ENCODE measurements at regions not wholly inside any gene's neighbourhood (a gene's known extent, or its start where the extent isn't known, plus 50 kb on each side); places are given as distances from the start of the nearest gene placed in this dataset.

GRCh38 chr5:159827861-159828260 is 88.4 kb upstream of the ADRA1B start:
- peak; percentile 23 for DNase-seq

GRCh38 chr5:159832073-159832472 is 84.2 kb upstream of the ADRA1B start:
- no peak for DNase-seq

DNA sequence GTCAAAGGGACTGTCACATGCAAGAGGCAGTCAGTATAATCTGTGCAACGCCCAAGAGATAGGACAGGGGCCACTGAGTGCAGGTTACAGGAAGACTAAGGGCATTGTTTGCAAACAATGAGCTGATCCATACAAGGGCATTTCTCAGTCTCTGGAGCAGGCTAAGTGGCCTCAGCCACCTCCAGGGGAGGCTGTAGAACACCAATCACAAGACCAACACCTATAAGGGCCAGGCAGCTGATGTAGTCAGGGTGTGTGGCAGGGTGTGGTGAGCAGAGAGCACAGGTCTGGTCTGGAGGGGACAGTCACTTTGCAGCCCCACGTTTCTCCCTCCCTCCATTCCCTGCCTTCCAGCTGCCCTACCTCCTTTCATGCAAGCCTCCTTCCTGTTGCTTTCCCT is 83.2 kb upstream of the ADRA1B start:
- no peak for DNase-seq

DNA sequence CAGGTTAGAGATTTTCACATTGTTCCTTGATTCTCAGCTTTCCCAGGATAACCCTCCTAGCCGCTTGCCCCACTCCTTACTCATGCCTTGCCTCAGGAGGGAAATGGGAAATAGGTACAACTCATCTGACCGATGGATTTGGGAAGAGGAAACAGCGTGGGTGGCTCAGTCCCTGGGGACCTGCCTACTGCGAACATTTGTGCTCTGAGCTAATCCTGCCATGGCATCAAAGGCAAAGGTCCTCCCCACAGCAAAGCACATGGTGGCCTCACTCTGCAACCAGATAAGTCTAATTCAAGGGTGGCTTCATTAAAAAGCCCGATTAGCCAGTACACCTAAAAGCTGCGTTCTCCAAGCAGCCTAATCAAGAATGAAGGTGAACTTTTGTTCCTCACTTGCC is 82.4 kb upstream of the ADRA1B start:
- no peak for DNase-seq

GRCh38 chr5:159835548-159835947 is 80.7 kb upstream of the ADRA1B start:
- no peak for DNase-seq

GRCh38 chr5:159836691-159837090 is 79.6 kb upstream of the ADRA1B start:
- DNase-seq = no peak

DNA sequence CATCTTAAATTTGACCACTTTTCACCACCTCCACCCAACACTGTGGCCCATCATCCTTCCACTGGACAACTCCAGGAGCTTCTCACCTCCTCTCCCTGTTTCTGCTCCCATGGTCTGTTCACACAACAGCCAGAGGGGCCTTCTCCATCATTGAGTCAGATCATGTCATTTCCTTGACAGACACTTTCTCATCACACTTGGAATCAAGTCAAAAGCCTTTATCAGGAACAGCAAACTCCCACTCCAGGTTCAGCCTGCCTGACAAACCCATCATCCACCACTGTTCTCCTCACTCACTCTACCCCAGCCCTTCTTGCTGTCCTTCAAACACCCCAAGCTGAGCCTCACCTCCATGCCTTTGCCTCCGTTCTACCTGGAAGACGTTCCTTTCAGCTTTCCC is 78.4 kb upstream of the ADRA1B start:
- no peak for DNase-seq

GRCh38 chr5:159838551-159839222 is 77.6 kb upstream of the ADRA1B start:
- DNase-seq = no peak

DNA sequence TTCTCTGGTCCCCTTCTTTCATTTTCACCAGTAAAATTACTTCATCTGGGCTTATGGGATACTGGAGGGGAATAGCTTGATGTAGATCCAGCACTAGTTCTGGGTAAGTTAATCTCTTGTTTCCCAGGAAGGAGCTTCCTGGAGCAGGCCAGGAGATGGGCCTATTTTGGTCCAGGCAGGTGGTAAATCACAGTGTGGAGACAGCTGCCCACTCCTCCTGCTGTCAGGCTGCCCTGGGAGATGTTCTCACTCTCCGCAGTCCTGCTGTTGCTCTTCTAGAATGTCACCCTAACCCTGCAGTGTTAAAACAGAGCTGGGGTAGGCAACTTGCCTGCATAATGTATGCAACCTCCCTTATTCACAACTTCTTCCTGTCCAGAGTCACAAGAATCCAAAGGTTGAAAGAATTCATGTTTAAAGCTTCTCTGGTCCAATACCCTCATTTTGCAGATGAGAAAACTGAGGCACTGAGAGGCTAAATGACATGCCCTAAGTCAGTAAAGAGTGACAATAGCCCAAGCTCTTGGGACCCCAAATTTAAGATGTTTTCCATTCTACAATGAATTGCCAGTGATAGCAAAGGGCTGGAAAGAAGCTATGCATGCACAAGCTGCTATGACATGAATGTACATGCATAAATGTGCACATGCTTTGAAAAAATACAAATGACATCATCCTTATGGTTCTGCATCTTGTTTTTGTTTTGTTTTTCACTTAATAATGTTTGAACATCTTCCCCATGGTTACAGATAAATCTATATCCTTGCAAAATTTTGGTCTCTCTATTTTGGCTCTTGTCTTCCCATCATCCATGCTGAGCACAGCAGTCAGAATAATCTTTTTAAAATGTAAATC is 71.8 kb upstream of the ADRA1B start:
- DNase-seq = no peak

DNA sequence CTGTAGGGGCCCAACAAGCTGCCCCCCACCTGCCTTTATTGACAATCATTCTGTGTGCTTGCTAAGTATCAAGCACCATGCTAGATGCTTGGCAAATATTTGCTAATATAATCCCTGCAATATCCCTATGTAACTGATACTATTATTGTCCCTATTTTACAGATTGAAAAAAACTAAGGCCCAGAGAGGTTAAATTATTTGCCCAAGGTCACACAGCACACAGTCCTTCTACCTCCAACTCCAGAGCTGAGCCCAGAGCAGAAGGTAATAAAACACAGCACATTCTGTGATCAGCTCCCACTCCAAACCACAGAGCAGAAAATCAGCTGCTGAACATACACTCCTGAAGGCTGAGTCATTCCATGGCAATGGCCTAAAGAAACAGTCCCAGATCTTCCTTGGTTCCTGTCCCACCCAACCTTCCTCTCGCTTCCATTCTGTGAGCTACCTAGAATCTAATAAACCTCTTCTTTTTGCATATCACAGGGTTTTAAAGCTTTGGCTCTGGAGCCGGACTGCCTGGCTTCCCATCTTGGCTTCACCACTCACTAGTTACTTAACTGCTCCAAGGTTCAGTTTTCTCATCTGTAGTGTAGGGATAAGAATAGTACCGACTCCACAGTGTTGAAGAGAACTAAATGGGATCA is 66.7 kb upstream of the ADRA1B start:
- peak; percentile 88 for DNase-seq

DNA sequence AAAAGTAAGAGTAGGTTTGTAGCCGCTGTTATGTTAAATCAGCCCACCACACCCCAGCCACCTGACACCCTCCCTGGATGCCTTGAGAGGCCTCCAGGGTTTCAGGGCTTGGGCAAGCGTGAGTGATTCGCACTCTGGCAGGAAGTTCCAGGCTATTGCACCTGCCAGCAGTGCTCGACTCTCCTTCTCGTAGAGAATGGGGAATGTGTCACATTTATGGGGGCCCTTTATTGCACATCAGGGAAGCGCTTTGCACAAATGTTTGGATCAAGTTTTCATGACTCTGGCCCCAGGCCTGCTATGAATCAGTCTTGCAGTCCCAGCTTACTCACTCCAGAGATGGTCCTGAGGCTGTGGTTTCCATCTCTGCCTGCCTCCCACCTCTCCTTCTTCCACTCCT is 66.1 kb upstream of the ADRA1B start:
- DNase-seq = peak; percentile 84

- DNase-seq = peak; percentile 51
Measured at GRCh38 chr5:159851053-159851452, 65.2 kb upstream of the ADRA1B start.

- peak; percentile 59 for DNase-seq
Measured at GRCh38 chr5:159854916-159855315, 61.4 kb upstream of the ADRA1B start.

DNA sequence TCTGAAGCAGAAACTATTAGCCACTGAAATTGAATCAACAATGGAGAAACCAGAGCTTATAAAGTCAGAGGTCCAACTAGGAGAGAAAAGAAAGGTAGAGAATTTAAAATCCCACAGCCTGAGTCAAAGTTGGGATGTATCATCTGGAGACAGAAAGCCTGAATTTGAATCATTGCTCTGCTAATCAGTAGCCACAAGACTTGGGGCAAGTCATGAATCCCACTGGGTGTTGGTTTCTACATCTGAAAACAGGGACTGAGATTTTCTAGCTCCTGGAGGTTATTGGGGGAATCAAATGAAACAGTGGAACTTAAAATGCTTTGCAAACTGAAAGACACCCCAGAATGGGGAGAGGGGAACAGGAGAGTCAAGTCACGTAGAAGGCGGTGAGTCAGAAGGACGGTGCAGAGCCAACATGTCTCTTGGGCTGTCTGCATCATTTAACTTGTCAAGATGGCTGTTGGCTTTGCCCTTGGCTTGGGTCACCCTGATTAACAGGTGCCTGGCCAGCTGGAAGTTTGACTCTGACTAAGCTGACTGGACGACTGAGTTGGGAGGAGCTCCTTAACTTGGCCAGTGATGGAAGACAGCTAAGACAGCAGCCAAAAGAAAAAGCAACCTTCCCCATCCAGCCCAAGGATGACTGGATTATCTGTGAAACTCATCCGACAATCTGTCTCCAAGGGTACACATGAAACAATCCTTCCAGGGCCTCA is 60.6 kb upstream of the ADRA1B start:
- DNase-seq = peak; percentile 52

GRCh38 chr5:159858871-159859270 is 57.4 kb upstream of the ADRA1B start:
- DNase-seq = no peak

DNA sequence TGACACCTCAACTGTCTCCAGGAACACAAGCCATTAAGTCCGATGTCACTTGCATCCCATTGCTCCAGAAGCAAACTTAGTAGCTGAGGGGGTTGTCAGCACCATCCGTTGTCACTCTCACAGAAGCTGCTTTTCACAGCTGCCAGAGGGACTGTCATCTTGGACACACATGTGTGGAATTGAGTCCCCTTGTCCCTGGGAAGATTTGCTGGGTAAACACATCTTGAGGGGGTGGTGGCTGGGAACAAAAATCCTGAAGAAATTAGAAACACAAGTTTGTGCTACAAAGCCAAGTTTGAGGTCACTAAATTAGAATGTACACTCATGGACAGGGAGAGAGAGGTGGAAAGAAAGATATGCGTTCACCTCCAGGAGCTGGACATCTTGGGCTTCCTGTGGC is 55.2 kb upstream of the ADRA1B start:
- DNase-seq = peak; percentile 39

GRCh38 chr5:159864885-159865691 is 51.2 kb upstream of the ADRA1B start:
- DNase-seq = peak; percentile 72

DNA sequence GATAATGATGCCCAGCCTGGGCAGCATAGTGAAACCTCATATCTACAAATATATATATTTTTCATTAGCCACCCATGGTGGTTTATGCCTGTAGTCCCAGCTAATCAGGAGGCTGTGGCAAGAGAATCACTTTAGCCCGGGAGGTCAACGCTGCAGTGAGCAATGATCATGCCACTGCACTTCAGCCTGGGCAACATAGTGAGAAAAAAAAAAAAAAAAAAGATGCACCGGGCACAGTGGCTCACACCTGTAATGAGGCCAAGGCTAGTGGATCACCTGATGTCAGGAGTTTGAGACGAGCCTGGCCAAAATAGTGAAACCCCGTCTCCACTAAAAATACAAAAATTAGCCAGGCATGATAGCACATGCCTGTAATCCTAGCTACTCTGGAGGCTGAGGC is 50.2 kb upstream of the ADRA1B start:
- DNase-seq = no peak
